ENCODE measurements at regions not wholly inside any gene's neighbourhood (a gene's known extent, or its start where the extent isn't known, plus 50 kb on each side); places are given as distances from the start of the nearest gene placed in this dataset.

GRCh38 chr5:125668884-125669283 is 754.3 kb upstream of the GRAMD2B start:
- intact Hi-C loops (cut with DNase I): no loop called here
- Histone ChIP-seq H3K27ac (no peak overlapping the region), H3K36me3 (replicated peaks in 1 of 2) (no peaks in the 10 kb centered on the region), H3K4me1 (replicated peaks in 1 of 2) (no peaks in the 10 kb centered on the region), H3K4me3 (no peak overlapping the region), H3K27me3 (no peaks in the 10 kb centered on the region), H3K9me3 (replicated peaks in 1 of 3) (no peaks in the 10 kb centered on the region)
- TF ChIP-seq POLR2A (IDR thresholded peaks at IDR 0.05) (no peak), CTCF (IDR thresholded peaks at IDR 0.05) (no peak)
- DNase-seq: no peak

GRCh38 chr5:125673359-125673950 is 749.8 kb upstream of the GRAMD2B start:
- Histone ChIP-seq H3K36me3 (replicated peaks in 1 of 2) (no peaks in the 10 kb centered on the region), H3K27ac (no peak overlapping the region), H3K27me3 (no peaks in the 10 kb centered on the region), H3K4me1 (replicated peaks in 1 of 2) (no peaks in the 10 kb centered on the region), H3K9me3 (replicated peaks in 1 of 3) (no peaks in the 10 kb centered on the region), H3K4me3 (no peak overlapping the region)
- no peak for DNase-seq
- TF ChIP-seq CTCF (IDR thresholded peaks at IDR 0.05) (no peak), POLR2A (IDR thresholded peaks at IDR 0.05) (no peak)
- 81 to 84% (median 82%) methylated on average over 4 of the region's 4 CpGs for WGBS, 4 donors
- intact Hi-C loops (cut with DNase I): no loop called here

GRCh38 chr5:125679522-125679921 is 743.7 kb upstream of the GRAMD2B start:
- intact Hi-C loops (cut with DNase I): no loop called here
- no peak for TF ChIP-seq CTCF (IDR thresholded peaks at IDR 0.05)
- TF ChIP-seq POLR2A (IDR thresholded peaks at IDR 0.05): no peak
- H3K4me1 ChIP-seq (replicated peaks in 1 of 2): no peaks in the 10 kb centered on the region
- 90 to 100% (median 93%) methylated on average over 1 of the region's 1 CpG for WGBS, 4 donors
- H3K4me3 ChIP-seq: no peak overlapping the region
- H3K27ac ChIP-seq: no peak overlapping the region
- H3K9me3 ChIP-seq (replicated peaks in 1 of 3): no peaks in the 10 kb centered on the region
- no peaks in the 10 kb centered on the region for H3K36me3 ChIP-seq (replicated peaks in 1 of 2)
- DNase-seq: no peak
- no peaks in the 10 kb centered on the region for H3K27me3 ChIP-seq

GRCh38 chr5:125683669-125684068 is 739.5 kb upstream of the GRAMD2B start:
- no peak overlapping the region for H3K27ac ChIP-seq
- H3K4me1 ChIP-seq (replicated peaks in 1 of 2): no peaks in the 10 kb centered on the region
- H3K36me3 ChIP-seq (replicated peaks in 1 of 2): no peaks in the 10 kb centered on the region
- no peak overlapping the region for H3K4me3 ChIP-seq
- no peaks in the 10 kb centered on the region for H3K27me3 ChIP-seq
- intact Hi-C loops (cut with DNase I): no loop called here
- no peak for DNase-seq
- no peak for TF ChIP-seq CTCF (IDR thresholded peaks at IDR 0.05)
- TF ChIP-seq POLR2A (IDR thresholded peaks at IDR 0.05): no peak
- no peaks in the 10 kb centered on the region for H3K9me3 ChIP-seq (replicated peaks in 1 of 3)
